Ishikawa (cell line): ENCODE measurements at regions not wholly inside any gene's neighbourhood (a gene's known extent, or its start where the extent isn't known, plus 50 kb on each side); places are given as distances from the start of the nearest gene placed in this dataset.

Experiments
- EP300 ChIP-seq: IDR thresholded peaks from 2 replicates; pipeline ENCODE4 v1.6.1; 2012; ENCODE audit warnings: borderline replicate concordance
- FOXM1 ChIP-seq: IDR thresholded peaks from 2 replicates; pipeline ENCODE4 v1.6.1; 2012; ENCODE audit warnings: low read depth, borderline replicate concordance

DNA sequence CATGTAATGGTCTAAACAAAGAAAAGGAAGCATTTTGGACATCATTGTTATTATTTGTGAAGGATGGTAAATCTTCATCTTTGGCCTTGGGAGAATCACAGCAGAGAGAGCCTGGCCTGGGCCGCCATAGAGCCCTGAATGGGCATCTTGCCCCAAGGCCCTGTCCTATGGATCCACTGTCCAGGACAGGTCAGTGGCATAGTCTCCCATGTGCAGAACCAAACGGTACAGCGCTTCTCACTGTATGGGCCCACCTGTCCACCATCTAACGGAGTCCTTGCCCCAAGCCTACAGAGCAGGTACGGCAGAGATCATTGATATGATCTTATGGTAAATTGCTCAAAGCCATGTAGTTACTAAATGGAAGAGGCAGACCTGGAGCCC, 185.7 kb downstream of the FOXD2 start:
- TF ChIP-seq EP300 (no peak), FOXM1 (no peak)
